Panc1 (cell line): ENCODE measurements at regions not wholly inside any gene's neighbourhood (a gene's known extent, or its start where the extent isn't known, plus 50 kb on each side); places are given as distances from the start of the nearest gene placed in this dataset.

Experiments used
- ATAC-seq: fragments of 200-7000 bp; cut with Tn5 transposase; 2 replicates; pipeline ENCODE4 v1.9.1; 2020; ENCODE audit warnings: mild to moderate bottlenecking, moderate library complexity
- BruUV-seq: library from RNA; stranded (reverse); fragments of 400-500 nt; replicated peaks from 2 replicates; lab custom pipeline; 2021; lab: Mats Ljungman, UMichigan
- CTCF ChIA-PET: fragments of 300-600 bp; sonication (Branson Sonifier 250); formaldehyde crosslinking; loops from one replicate; lab custom pipeline; 2022; ENCODE audit warnings: antibody characterized with exemption; lab: Charles Lee
- POLR2A ChIA-PET: fragments of 300-600 bp; sonication (Branson Sonifier 250); formaldehyde crosslinking; loops from one replicate; lab custom pipeline; 2022; ENCODE audit warnings: antibody characterized with exemption; lab: Charles Lee
- DNase-seq: peaks from one replicate; pipeline ENCODE4 v3.0.0-alpha.2; 2010; ENCODE audit warnings: low read depth, low spot score
- H3K27ac ChIP-seq: 2 replicates; pipeline ENCODE4 v1.5.1; 2011; ENCODE audit warnings: mild to moderate bottlenecking, low read length, inconsistent platforms
- H3K27me3 ChIP-seq: fragments of 200-500 bp; sonication (Bioruptor generic); 2 replicates; pipeline ENCODE4 v1.6.0; 2014; ENCODE audit warnings: low read length, inconsistent platforms; ENCODE audit not compliant: control insufficient read depth, insufficient read depth
- H3K36me3 ChIP-seq: fragments of 200-500 bp; sonication (Bioruptor generic); 2 replicates; pipeline ENCODE4 v1.5.1; 2014; ENCODE audit warnings: inconsistent platforms, mild to moderate bottlenecking, low read length, moderate library complexity; ENCODE audit not compliant: control insufficient read depth, insufficient read depth
- H3K4me1 ChIP-seq: 2 replicates; pipeline ENCODE4 v1.5.1; 2011; ENCODE audit warnings: inconsistent platforms, mild to moderate bottlenecking, low read length, moderate library complexity; ENCODE audit not compliant: control insufficient read depth, insufficient read depth
- H3K4me3 ChIP-seq, 2 experiments: 2 replicates each; pipeline ENCODE4 v1.5.1; 2011 to 2012; ENCODE audit warnings: low read depth in 2 of 2, low read length in 2 of 2, mild to moderate bottlenecking in 2 of 2, inconsistent platforms in 1 of 2, moderate library complexity in 1 of 2
- H3K9me3 ChIP-seq: fragments of 200-500 bp; sonication (Bioruptor generic); 2 replicates; pipeline ENCODE4 v1.5.1; 2014; ENCODE audit warnings: low read depth, mild to moderate bottlenecking, inconsistent platforms, low read length, moderate library complexity; ENCODE audit not compliant: control insufficient read depth, insufficient read depth
- CTCF ChIP-seq: fragments of 450-650 bp; IDR thresholded peaks from 2 replicates; pipeline ENCODE4 v1.5.1; 2017; ENCODE audit warnings: mild to moderate bottlenecking
- POLR2AphosphoS5 ChIP-seq: IDR thresholded peaks from 2 replicates; pipeline ENCODE4 v1.6.1; 2012; ENCODE audit warnings: mild to moderate bottlenecking, low read depth, low read length, moderate library complexity
- REST ChIP-seq, 2 experiments: IDR thresholded peaks; 2 replicates each; pipeline ENCODE4 v1.6.1; 2011 to 2012; ENCODE audit warnings: low read depth in 2 of 2, control low read depth in 1 of 2, low read length in 1 of 2, mild to moderate bottlenecking in 1 of 2, moderate library complexity in 1 of 2; ENCODE audit not compliant: insufficient read depth in 1 of 2
- SIN3A ChIP-seq: IDR thresholded peaks from 2 replicates; pipeline ENCODE4 v1.6.1; 2012; ENCODE audit warnings: low read depth, mild to moderate bottlenecking, low read length, moderate library complexity, borderline replicate concordance; ENCODE audit not compliant: insufficient read depth
- TCF7L2 ChIP-seq: IDR thresholded peaks from 2 replicates; pipeline ENCODE4 v1.6.1; 2011; ENCODE audit warnings: mild to moderate bottlenecking, low read depth, low read length, inconsistent platforms
- in situ Hi-C: cut with HindIII; loops from 2 replicates; pipeline ENCODE4 v1.10.0; 2016; ENCODE audit warnings: low sequenced_read_pairs, low pct_unique_long_range_greater_than_20kb
- intact Hi-C: fragments of 100-400 bp; cut with micrococcal nuclease; formaldehyde crosslinking; loops from one replicate; pipeline ENCODE4 v1.10.0; 2022; ENCODE audit not compliant: unreplicated experiment

- intact Hi-C loops, result loop anchor here (2.0 kb wide), 1 partner anchor 35 kb away; no protein-coding TSS in a partner anchor
- TF ChIP-seq CTCF (peak; percentile 75; the same call in 1 of the 2 replicates), SIN3A (no peak)
Observed at GRCh38 chr14:49497725-49498348, 88.3 kb downstream of the RPS29 start.

GRCh38 chr14:49497267-49497666 is 88.9 kb downstream of the RPS29 start:
- intact Hi-C loops, result loop anchor here (2.0 kb wide), 1 partner anchor 34 kb away; no protein-coding TSS in a partner anchor
- Histone ChIP-seq H3K4me3 (no peak overlapping the region), H3K27ac (no peak overlapping the region), H3K4me1 (no peaks in the 10 kb centered on the region), H3K27me3 (no peaks in the 10 kb centered on the region), H3K9me3 (no peaks in the 10 kb centered on the region), H3K36me3 (no peaks in the 10 kb centered on the region)
- ATAC-seq, result no peak
- CTCF ChIA-PET, result interaction anchor here (0.6 to 1.5 kb wide), 2 partner anchors 36 to 114 kb away, joined by 4 to 9 read pairs; no protein-coding TSS in a partner anchor
- POLR2A ChIA-PET, result no interaction called here
- no peak for DNase-seq
- in situ Hi-C loops, result no loop called here
- BruUV-seq, result no TSS peak
- no peak for TF ChIP-seq TCF7L2
- TF ChIP-seq POLR2AphosphoS5, result no peak
- TF ChIP-seq SIN3A, result no peak
- no peak for TF ChIP-seq CTCF

More at GRCh38 chr14:49497725-49498348, 88.3 kb downstream of the RPS29 start:
- in situ Hi-C loops, result no loop called here
- Histone ChIP-seq H3K27ac (no peak overlapping the region), H3K36me3 (no peaks in the 10 kb centered on the region), H3K4me3 (no peak overlapping the region), H3K27me3 (no peaks in the 10 kb centered on the region), H3K9me3 (no peaks in the 10 kb centered on the region), H3K4me1 (no peaks in the 10 kb centered on the region)
- CTCF ChIA-PET, result interaction anchor here (0.6 to 1.5 kb wide), 2 partner anchors 36 to 115 kb away, joined by 4 to 9 read pairs; no protein-coding TSS in a partner anchor
- DNase-seq, result peak; percentile 62
- ATAC-seq, result peak; percentile 71; the same call in 1 of the 2 replicates
- no TSS peak for BruUV-seq
- POLR2A ChIA-PET, result interaction anchor here (0.7 kb wide), 1 partner anchor 648 kb away, joined by 4 read pairs; no protein-coding TSS in a partner anchor

- ATAC-seq (no peak), DNase-seq (no peak)
- ChIA-PET POLR2A (no interaction called here), CTCF (no interaction called here)
- Histone ChIP-seq H3K4me3 (no peak overlapping the region), H3K9me3 (no peaks in the 10 kb centered on the region), H3K27me3 (no peaks in the 10 kb centered on the region), H3K27ac (no peak overlapping the region), H3K36me3 (no peaks in the 10 kb centered on the region), H3K4me1 (no peaks in the 10 kb centered on the region)
- in situ Hi-C loops (no loop called here), intact Hi-C loops (no loop called here)
- TF ChIP-seq POLR2AphosphoS5, result no peak
- TF ChIP-seq REST (IDR thresholded peaks at IDR 0.05; ENCODE audit: insufficient read depth in 1 of 2, low read depth in 2 of 2, low read length in 1 of 2), result no peak
- BruUV-seq, result no TSS peak
Observed at GRCh38 chr14:49494836-49495235, 91.3 kb downstream of the RPS29 start.
